CD4-positive, alpha-beta T cell (primary cell): ENCODE measurements at regions not wholly inside any gene's neighbourhood (a gene's known extent, or its start where the extent isn't known, plus 50 kb on each side); places are given as distances from the start of the nearest gene placed in this dataset.

Experiments
- ATAC-seq: fragments of 200-7000 bp; cut with Tn5 transposase; one replicate; pipeline ENCODE4 v1.10.0; 2022; ENCODE audit warnings: mild to moderate bottlenecking; ENCODE audit not compliant: poor library complexity
- CTCF ChIA-PET: fragments of 350-600 bp; sonication (Branson Sonifier 250); formaldehyde crosslinking; loops from one replicate; lab custom pipeline; 2021; ENCODE audit warnings: antibody characterized with exemption, inconsistent platforms; lab: Charles Lee
- POLR2A ChIA-PET: fragments of 350-600 bp; sonication (Branson Sonifier 250); formaldehyde crosslinking; loops from one replicate; lab custom pipeline; 2021; ENCODE audit warnings: antibody characterized with exemption, inconsistent platforms; lab: Charles Lee
- DNase-seq, 14 experiments: peaks; one replicate each; pipeline ENCODE4 v3.0.0-alpha.2; 2013 to 2020; ENCODE audit warnings: mixed read lengths in 2 of 14
- H3K27ac ChIP-seq, 2 donors: one replicate each; pipeline versions ENCODE4 v1.5.1 to v1.7.0; 2013; ENCODE audit warnings: low read length in 2 of 2, low read depth in 1 of 2, mild to moderate bottlenecking in 1 of 2
- H3K27me3 ChIP-seq, 2 experiments: 1 replicate in 1 of 2; 2 replicates in 1 of 2; pipeline versions ENCODE4 v1.6.1 to v1.7.0; 2013; ENCODE audit warnings: low read length in 2 of 2, control low read depth in 1 of 2, mild to moderate bottlenecking in 1 of 2, moderate library complexity in 1 of 2; ENCODE audit not compliant: insufficient read depth in 2 of 2, control insufficient read depth in 1 of 2
- H3K36me3 ChIP-seq: one replicate; pipeline ENCODE4 v1.6.1; 2013; ENCODE audit warnings: low read length, control low read depth; ENCODE audit not compliant: insufficient read depth
- H3K4me1 ChIP-seq: one replicate; pipeline ENCODE4 v1.6.1; 2013; ENCODE audit warnings: low read length, control low read depth; ENCODE audit not compliant: insufficient read depth
- H3K4me3 ChIP-seq: one replicate; pipeline ENCODE4 v1.5.1; 2013; ENCODE audit warnings: mild to moderate bottlenecking, low read length, moderate library complexity
- H3K9me3 ChIP-seq, 2 experiments: 1 replicate in 1 of 2; 2 replicates in 1 of 2; pipeline versions ENCODE4 v1.6.1 to v1.7.0; 2013; ENCODE audit warnings: low read length in 2 of 2, mild to moderate bottlenecking in 2 of 2, control low read depth in 1 of 2, moderate library complexity in 1 of 2; ENCODE audit not compliant: control insufficient read depth in 1 of 2, insufficient read depth in 1 of 2
- H3K27ac Mint-ChIP-seq: one replicate; pipeline ENCODE4 v1.8.0; 2020; ENCODE audit warnings: mixed read lengths
- H3K27me3 Mint-ChIP-seq: one replicate; pipeline ENCODE4 v1.8.0; 2021; ENCODE audit warnings: mixed read lengths
- H3K36me3 Mint-ChIP-seq: one replicate; pipeline ENCODE4 v1.8.0; 2021; ENCODE audit warnings: low read depth, mixed read lengths
- H3K4me1 Mint-ChIP-seq: one replicate; pipeline ENCODE4 v1.8.0; 2021; ENCODE audit warnings: low read depth, mixed read lengths
- H3K4me3 Mint-ChIP-seq: one replicate; pipeline ENCODE4 v1.8.0; 2020; ENCODE audit warnings: mild to moderate bottlenecking, mixed read lengths
- H3K9me3 Mint-ChIP-seq: one replicate; pipeline ENCODE4 v1.8.0; 2020; ENCODE audit warnings: mixed read lengths
- intact Hi-C, 2 experiments: fragments of 100-400 bp; cut with DNase I in 1 of 2; cut with micrococcal nuclease in 1 of 2; formaldehyde crosslinking; loops; one replicate each; pipeline versions ENCODE4 v1.15.1 to v1.9.0; 2023 to 2025; cut with DNase I, micrococcal nuclease
- TF ChIP-seq, protein P1 (sequence below): fragments of 200-600 bp; IDR thresholded peaks from one replicate; pipeline ENCODE4 v1.8.0; 2022; ENCODE audit warnings: antibody characterized with exemption, mild to moderate bottlenecking

DNA sequence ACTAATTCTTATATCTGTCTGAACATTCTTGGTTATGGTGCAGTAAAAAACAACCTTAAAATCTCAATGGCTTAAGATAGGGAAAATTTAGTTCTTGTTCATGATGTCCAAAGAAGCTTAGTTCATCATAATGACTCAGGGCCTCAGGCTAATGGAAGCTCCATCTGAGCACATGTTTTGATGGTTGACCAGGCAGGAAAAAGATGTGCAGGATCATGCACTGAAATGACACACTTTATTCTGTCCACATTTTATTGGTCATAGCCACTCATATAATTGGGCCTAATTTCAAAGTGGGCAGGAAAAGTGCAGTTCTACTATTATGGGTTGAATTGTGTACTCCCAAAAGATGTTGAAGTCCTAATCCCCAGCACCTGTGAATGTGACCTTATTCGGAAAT lies 198.2 kb downstream of the CENPF start:
- TF ChIP-seq, protein P1, sequence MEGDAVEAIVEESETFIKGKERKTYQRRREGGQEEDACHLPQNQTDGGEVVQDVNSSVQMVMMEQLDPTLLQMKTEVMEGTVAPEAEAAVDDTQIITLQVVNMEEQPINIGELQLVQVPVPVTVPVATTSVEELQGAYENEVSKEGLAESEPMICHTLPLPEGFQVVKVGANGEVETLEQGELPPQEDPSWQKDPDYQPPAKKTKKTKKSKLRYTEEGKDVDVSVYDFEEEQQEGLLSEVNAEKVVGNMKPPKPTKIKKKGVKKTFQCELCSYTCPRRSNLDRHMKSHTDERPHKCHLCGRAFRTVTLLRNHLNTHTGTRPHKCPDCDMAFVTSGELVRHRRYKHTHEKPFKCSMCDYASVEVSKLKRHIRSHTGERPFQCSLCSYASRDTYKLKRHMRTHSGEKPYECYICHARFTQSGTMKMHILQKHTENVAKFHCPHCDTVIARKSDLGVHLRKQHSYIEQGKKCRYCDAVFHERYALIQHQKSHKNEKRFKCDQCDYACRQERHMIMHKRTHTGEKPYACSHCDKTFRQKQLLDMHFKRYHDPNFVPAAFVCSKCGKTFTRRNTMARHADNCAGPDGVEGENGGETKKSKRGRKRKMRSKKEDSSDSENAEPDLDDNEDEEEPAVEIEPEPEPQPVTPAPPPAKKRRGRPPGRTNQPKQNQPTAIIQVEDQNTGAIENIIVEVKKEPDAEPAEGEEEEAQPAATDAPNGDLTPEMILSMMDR: no peak
- Mint-ChIP-seq H3K4me3 (no peak overlapping the region), H3K36me3 (no peaks in the 10 kb centered on the region), H3K27me3 (no peaks in the 10 kb centered on the region), H3K27ac (no peak overlapping the region), H3K4me1 (no peaks in the 10 kb centered on the region), H3K9me3 (peaks cover 10% of the 10 kb centered on the region)
- Histone ChIP-seq H3K9me3 (no peaks in the 10 kb centered on the region), H3K4me3 (no peak overlapping the region), H3K27ac (no peak overlapping the region), H3K27me3 (no peaks in the 10 kb centered on the region), H3K36me3 (no peaks in the 10 kb centered on the region), H3K4me1 (no peaks in the 10 kb centered on the region)
- ATAC-seq (no peak), DNase-seq (no peak)
- ChIA-PET CTCF (no interaction called here), POLR2A (no interaction called here)
- intact Hi-C loops: no loop called here

DNA sequence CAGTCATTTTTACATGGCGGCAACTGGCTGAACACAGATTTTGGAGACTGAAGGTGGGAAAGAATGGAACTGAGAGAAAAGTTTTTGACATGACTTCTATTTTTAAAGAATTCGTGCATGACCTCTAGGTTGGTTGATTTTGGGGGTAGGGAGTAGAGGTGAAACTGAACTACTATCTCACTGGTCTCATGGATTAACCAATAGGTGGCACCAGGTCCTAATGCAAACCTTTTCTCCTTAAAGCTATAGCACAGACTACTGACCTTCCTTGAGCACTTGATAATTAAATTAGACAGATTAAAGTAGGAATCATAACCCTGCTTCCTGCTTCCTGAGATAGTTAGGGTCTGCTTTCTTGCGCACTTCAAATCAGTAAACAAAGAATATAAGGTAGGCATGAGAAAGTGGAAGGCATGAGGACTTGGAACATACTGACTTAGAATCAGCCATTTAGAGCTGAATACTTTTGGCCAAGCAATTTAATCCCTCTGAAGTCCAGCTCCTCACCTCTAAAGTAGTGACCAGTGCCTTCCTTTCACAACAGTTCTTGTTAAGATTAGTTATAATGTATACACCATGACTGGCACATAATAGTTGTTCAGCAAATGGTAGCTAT lies 206.0 kb downstream of the CENPF start:
- H3K4me3 ChIP-seq: no peak overlapping the region
- no peak for DNase-seq
- Mint-ChIP-seq H3K4me3 (no peak overlapping the region), H3K36me3 (no peaks in the 10 kb centered on the region), H3K27ac (no peak overlapping the region), H3K27me3 (no peaks in the 10 kb centered on the region), H3K9me3 (peaks cover 11% of the 10 kb centered on the region), H3K4me1 (no peaks in the 10 kb centered on the region)
- POLR2A ChIA-PET: no interaction called here
- H3K4me1 ChIP-seq: no peaks in the 10 kb centered on the region
- no peaks in the 10 kb centered on the region for H3K9me3 ChIP-seq
- no peak for ATAC-seq
- H3K36me3 ChIP-seq: no peaks in the 10 kb centered on the region
- TF ChIP-seq, protein P1: no peak
- intact Hi-C loops: no loop called here
- H3K27ac ChIP-seq: no peak overlapping the region
- CTCF ChIA-PET: no interaction called here
- no peaks in the 10 kb centered on the region for H3K27me3 ChIP-seq

DNA sequence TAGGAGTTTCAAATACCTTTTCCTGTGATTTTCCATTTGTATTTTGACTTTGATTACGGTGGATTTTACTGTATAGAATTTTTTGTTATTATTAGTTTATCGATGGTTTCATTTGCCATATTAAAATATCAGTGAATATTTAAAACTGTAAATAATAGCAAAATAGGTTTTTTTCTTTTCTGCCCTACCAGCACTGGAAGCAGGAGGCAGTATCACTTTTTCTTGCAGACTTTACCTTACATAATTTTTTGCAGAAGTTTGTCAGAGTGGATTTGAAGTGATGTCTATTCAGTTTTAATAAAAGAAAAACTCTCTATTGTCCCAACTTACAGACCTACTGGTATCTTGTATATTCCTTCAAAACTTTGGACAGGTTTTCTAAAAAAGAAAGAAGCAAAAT lies 213.6 kb downstream of the CENPF start:
- CTCF ChIA-PET: no interaction called here
- no peak overlapping the region for H3K27ac Mint-ChIP-seq
- H3K4me3 Mint-ChIP-seq: no peak overlapping the region
- H3K4me1 Mint-ChIP-seq: no peaks in the 10 kb centered on the region
- H3K36me3 Mint-ChIP-seq: no peaks in the 10 kb centered on the region
- POLR2A ChIA-PET: no interaction called here
- intact Hi-C loops: no loop called here
- ATAC-seq (no peak), DNase-seq (no peak)
- no peaks in the 10 kb centered on the region for H3K9me3 Mint-ChIP-seq
- no peaks in the 10 kb centered on the region for H3K27me3 Mint-ChIP-seq
- no peak overlapping the region for H3K27ac ChIP-seq
- H3K36me3 ChIP-seq: no peaks in the 10 kb centered on the region
- H3K4me3 ChIP-seq: no peak overlapping the region
- H3K9me3 ChIP-seq: peaks cover 0 to 4% of the 10 kb centered on the region in 2 experiments
- no peaks in the 10 kb centered on the region for H3K27me3 ChIP-seq
- H3K4me1 ChIP-seq: no peaks in the 10 kb centered on the region
- TF ChIP-seq, protein P1: no peak
